SU-DHL-6 (cell line): ENCODE measurements at regions not wholly inside any gene's neighbourhood (a gene's known extent, or its start where the extent isn't known, plus 50 kb on each side); places are given as distances from the start of the nearest gene placed in this dataset.

Experiments used
- CTCF ChIP-seq: fragments of 200-600 bp; sonication (generic); IDR thresholded peaks from one replicate; pipeline ENCODE4 v1.5.1; 2017; ENCODE audit warnings: antibody characterized with exemption, mild to moderate bottlenecking, low read length, moderate library complexity; ENCODE audit not compliant: insufficient read depth, poor library complexity, severe bottlenecking
- EZH2phosphoT487 ChIP-seq: fragments of 200-600 bp; sonication (generic), shearing (Covaris generic); conservative IDR thresholded peaks from 2 replicates; pipeline ENCODE4 v1.6.1; 2018; ENCODE audit warnings: mild to moderate bottlenecking, antibody characterized with exemption, low read length, moderate library complexity, mixed read lengths

GRCh38 chr15:62377736-62378480 lies 212.8 kb upstream of the C2CD4B start:
- no peak for TF ChIP-seq CTCF
- TF ChIP-seq EZH2phosphoT487, result no peak
